CD4-positive, alpha-beta T cell treated with Interleukin-15 for 4 hours (primary cell): ENCODE measurements at regions not wholly inside any gene's neighbourhood (a gene's known extent, or its start where the extent isn't known, plus 50 kb on each side); places are given as distances from the start of the nearest gene placed in this dataset.
"Not testable (repeated sequence)": the region's sequence is repeated elsewhere in the genome, so short reads cannot be mapped to it uniquely, and the experiment has no call there.

ENCODE experiments used
- DNase-seq: peaks from one replicate; pipeline ENCODE4 v3.0.0-alpha.2; 2020; ENCODE audit warnings: low spot score

- not testable (repeated sequence) for DNase-seq
Measured at GRCh38 chr17:15860774-15861173, 84.2 kb upstream of the ADORA2B start.

- not testable (repeated sequence) for DNase-seq
Measured at GRCh38 chr17:15864061-15864460, 80.9 kb upstream of the ADORA2B start.

DNA sequence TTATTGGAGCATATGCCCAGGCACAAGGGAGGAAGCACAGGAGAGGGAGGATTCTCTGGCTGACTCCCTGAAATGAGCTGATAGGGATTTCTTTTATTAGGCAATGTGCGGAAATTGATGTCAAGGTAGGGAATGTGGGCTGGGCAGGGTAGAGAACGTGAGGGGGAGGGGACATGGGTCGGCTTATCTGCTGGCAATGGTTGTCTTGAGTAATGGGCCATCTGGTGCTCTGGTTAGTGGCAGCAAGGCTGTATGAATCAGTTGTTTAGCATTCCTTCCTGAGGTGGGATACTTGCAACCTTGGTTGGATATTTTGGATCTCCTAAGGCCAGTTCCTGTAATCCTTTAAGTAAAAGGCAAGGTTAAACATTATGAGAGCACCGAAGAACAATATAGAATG is 80.5 kb upstream of the ADORA2B start:
- DNase-seq, result not testable (repeated sequence)

GRCh38 chr17:15866015-15866414 is 78.9 kb upstream of the ADORA2B start:
- DNase-seq, result not testable (repeated sequence)

GRCh38 chr17:15867331-15867730 is 77.6 kb upstream of the ADORA2B start:
- not testable (repeated sequence) for DNase-seq

DNA sequence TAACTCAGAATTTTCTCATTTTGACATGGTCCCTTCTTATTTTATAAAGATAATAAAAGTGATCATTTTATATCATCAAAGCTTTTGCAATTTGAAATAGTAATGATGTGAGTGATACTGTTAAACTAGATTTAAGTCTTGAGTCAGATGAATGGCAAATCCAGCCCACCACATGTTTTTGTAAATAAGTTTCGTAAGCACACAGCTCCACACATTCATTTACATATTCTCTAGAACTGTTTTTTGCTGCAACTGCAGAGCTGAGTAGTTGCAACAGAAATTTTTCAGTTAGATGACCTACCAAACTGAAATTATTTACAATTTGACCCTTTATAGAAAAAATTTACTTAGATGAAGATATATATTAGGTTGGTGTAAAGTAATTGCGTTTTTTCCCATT is 75.1 kb upstream of the ADORA2B start:
- not testable (repeated sequence) for DNase-seq

DNA sequence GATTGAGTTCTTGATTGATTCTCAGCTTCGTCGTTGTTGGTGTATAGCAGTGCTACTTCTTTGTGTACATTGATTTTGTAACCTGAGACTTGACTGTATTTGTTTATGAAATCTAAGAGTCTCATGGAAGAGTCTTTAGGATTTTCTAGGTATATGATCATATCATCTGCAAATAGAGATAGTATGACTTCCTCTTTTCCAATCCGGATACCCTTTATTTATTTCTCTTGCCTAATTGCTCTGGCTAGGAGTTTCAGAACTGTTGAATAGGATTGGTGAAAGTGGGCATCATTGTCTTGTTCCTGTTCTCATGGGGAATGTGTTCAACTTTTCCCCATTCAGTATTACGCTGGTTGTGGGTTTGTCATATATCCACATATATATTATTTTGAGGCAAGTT is 72.3 kb upstream of the ADORA2B start:
- not testable (repeated sequence) for DNase-seq

DNA sequence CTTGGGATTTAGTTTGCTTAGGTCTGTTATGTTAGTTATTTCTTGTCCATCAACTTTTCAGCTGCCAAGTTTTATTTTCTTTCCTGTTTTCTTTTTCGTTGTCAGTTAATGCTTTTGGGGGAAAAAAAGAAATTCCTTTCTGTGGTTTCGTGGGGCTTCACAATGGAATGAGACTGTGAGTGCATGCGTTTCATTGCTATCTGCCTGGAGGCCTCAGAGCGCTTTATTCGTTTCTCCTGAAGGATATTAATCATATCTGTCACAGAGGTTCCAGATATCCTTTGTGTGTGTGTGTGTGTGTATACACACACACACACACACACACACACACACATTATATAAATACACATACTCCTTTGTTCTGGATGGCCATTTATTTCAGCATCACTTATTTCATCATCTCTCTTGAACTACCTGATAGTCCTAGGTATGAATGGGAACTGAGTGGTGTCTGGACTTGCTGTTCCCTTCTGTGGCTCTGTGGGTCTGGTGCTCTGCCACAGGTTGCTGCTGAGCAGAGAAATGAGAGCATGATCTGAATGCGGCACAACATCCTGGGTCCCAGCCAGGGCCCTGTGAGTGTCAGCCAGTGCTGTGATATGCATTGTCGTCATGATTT is 66.9 kb upstream of the ADORA2B start:
- DNase-seq, result not testable (repeated sequence)

DNA sequence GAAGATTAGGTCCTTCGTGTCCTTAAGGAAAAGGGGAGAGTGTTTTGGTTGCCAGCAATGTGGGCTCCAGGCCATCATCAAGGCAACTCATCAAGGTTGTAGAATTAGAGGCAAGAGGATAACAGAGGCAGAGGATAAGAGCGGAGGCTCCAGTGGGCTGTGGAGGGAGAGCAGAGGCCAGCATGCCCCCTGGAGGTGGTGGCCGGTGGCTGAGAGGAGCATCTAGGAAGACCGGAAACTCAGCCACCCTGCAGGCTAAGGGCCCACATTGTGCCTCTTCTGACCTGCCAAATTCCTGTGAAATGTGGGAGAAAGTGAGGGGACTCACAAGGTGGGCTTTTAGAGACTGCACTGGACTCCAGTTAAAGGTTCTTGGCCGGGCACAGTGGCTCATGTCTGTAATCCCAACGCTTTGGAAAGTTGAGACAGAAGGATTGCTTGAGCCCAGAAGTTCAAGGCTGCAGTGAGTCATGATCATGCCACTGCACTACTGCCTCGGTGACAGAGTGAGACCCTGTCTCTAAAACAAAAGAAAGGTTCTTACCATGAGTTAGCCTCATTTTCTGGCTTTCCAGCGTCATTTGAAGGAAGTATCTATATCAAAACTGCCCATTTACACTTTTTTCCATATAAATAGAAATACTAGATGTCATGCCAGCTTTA is 62.7 kb upstream of the ADORA2B start:
- DNase-seq, result no peak

- DNase-seq, result no peak
Measured at GRCh38 chr17:15882777-15883176, 62.2 kb upstream of the ADORA2B start.

DNA sequence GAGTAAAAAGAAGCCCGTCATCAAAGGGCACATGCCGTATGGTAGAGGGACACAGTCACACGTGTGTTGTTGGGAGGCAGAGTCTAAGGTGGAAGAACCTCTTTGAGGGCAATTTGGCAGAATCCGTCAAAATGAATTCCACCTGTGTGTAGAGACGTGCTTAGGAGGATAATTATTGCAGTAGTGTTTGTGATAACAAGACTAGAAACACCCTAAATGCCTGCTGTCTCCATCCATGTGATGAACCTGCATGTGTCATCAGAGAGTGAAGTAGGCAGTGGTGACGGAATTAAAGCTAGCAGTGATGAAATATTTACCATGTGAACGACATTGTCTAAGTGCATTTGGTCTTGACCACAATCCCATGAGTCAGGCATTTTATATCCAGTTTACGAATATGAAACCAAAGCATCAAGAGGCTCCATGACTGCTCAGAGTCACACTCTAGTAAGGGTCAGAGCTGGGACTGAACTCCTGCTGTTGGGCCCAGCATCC is 61.3 kb upstream of the ADORA2B start:
- DNase-seq, result no peak

DNA sequence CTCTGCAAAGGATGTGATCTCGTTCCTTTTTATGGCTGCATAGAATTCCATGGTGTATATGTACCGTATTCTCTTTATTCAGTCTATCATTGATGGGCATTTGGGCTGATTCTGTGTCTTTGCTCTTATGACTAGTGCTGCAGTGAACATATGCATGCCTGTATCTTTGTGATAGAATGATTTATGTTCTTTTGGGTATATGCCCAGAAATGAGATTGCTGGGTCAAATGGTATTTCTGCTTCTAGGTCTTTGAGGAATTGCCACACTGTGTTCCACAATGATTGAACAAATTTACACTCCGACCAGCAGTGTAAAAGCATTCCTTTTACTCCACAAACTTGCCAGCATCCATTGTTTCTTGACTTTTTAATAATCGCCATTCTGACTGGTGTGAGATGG is 60.2 kb upstream of the ADORA2B start:
- no peak for DNase-seq

- no peak for DNase-seq
Measured at GRCh38 chr17:15885770-15886169, 59.2 kb upstream of the ADORA2B start.

GRCh38 chr17:15886221-15886620 is 58.7 kb upstream of the ADORA2B start:
- no peak for DNase-seq

DNA sequence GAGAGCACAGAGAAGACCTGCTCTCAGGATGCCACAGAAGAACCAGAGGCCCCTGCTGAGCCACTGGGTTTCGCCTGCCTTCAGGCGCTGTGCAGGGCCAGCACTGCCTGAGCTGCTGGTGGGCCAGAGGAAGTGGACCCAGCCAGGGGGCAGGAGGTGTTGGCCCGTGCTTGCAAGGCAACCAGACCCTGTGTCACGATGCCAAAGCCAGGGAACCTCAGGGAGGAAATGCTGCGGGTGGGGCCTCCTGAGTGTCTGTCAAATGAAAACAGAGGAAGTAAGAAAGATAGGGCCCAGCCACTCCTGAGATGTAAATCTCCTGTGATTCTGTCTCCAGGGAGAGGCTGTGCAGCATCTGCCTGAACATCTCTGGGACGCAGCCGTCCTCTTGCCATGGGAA is 58.1 kb upstream of the ADORA2B start:
- no peak for DNase-seq

- DNase-seq, result no peak
Measured at GRCh38 chr17:15888436-15888835, 56.5 kb upstream of the ADORA2B start.

DNA sequence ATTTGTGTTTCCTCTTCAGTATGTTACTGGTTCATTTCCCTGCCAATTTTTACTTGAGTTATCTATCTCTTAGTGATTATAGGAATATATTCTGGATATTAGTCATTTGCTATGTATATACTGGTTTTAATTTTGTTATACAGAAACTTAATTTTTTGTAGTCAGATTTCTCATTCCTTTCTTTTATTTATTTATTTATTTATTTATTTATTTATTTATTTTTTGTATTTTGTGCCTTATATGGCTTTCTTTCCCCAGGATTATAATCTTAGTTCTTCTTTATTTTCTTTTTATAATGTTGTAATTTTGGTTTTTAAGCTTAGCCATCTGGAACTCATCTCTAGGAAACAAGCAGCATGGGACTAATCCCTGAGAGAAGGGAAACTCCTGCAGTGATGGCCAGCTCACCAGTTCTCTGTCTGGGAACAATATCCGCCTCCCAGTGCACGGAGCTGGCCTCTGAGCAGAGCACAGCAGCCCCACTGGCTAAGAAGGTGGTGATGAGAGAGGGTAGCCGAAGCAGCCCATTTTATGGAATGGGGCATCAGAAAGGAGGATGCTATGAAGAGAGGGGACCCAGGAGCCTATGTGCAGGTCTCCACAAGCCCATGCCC is 54.5 kb upstream of the ADORA2B start:
- DNase-seq, result no peak

GRCh38 chr17:15891318-15891717 is 53.6 kb upstream of the ADORA2B start:
- DNase-seq, result no peak

DNA sequence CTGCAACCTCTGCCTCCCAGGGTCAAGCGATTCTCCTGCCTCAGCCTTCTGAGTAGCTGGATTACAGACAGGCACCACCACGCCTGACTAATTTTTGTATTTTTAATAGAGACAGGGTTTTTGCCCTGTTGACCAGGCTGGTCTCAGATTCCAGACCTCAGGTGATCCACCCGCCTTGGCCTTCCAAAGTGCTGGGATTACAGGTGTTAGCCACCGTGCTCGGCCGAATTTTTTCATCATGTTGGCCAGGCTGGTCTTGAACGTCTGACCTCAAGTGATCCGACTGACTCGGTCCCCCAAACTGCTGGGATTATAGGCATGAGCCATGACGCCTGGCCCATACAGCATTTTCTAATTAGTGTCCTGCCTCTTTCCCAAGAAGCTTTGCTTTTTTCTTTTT is 52.7 kb upstream of the ADORA2B start:
- DNase-seq, result no peak

DNA sequence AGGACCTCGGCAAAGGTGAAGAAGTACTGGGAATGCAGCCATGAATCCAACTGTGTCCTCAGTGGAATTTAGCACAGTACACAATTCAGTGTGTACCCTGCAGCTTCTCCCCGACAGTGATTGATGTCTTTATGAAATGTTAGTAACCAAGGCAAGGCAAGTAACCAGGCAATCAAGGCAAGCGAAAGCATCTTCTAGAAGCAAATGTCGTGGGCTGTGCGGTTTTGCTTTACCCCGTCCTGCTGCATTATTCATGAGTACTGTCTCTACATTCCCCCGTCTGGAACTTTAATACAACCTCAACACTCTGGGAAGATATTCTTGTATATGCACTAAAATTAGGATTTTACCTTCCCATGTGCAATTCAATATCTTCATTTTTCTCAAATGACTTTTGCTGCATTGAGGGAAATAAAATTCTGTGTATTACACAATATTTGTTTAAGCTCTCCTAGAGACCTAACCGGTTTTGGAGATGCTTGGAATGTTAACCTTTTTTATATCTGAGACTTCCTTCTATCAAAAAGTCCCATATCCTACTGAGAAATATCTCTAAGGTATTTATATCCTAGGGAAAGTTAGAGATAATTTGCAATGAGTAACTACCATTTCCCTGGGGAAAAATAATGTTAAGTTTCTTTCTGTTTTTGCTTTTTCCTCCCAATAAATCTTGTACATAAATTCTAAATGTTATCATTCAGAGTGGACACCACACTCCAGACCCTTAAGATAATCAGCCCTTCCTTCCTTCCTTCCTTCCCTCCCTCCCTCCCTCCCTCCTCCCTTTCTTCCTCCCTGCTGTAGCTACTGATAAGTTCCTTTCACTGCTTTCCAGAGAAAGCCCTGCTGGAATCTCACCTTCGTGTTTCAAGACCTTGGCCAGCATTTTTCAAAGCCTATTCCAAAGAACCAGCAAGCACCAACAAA is 51.9 kb upstream of the ADORA2B start:
- no peak for DNase-seq

GRCh38 chr17:15893658-15894024 is 51.3 kb upstream of the ADORA2B start:
- no peak for DNase-seq

- no peak for DNase-seq
Measured at GRCh38 chr17:15894258-15894657, 50.7 kb upstream of the ADORA2B start.
